OCI-LY3 (cell line): ENCODE measurements at regions not wholly inside any gene's neighbourhood (a gene's known extent, or its start where the extent isn't known, plus 50 kb on each side); places are given as distances from the start of the nearest gene placed in this dataset.

ENCODE experiments used
- EZH2phosphoT487 ChIP-seq: fragments of 200-600 bp; shearing (Covaris generic); IDR thresholded peaks from 2 replicates; pipeline ENCODE4 v1.6.1; 2018; ENCODE audit warnings: antibody characterized with exemption, mixed run types, low read depth
- TF ChIP-seq, protein P1 (sequence below): fragments of 200-600, 300-600 bp; sonication (generic); IDR thresholded peaks from 2 replicates; pipeline ENCODE4 v1.5.1; 2014; ENCODE audit warnings: antibody characterized with exemption, low read length, low read depth

DNA sequence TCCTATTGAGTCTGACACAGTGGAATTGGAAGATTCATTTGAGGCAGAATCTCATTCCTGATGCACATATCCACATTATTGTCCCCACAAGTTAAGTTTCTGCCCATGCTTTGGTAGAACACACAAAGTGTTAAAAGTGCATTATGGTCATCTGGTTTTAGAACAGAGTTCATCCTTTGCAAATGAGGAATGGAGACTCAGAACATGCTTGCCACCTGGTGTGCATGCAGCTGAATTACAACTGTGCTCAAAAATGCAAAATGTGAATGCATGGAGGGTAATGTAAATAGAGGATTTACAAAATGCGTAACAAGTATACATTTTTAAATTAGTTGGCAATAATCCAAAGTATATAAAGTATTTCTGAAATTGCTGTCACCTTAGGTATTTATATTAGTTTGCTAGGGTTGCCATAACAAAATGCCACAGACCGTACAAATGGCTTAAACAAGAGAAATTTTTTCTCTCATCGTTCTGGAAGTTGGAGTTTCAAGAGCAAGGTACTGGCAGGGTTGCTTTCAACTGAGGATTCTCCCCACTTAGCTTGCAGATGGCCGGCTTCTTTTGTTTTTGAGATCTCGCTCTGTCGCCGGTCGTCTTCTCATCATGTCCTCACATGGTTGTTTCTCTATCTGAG is 671.1 kb downstream of the TAF11L14 start:
- TF ChIP-seq, protein P1, sequence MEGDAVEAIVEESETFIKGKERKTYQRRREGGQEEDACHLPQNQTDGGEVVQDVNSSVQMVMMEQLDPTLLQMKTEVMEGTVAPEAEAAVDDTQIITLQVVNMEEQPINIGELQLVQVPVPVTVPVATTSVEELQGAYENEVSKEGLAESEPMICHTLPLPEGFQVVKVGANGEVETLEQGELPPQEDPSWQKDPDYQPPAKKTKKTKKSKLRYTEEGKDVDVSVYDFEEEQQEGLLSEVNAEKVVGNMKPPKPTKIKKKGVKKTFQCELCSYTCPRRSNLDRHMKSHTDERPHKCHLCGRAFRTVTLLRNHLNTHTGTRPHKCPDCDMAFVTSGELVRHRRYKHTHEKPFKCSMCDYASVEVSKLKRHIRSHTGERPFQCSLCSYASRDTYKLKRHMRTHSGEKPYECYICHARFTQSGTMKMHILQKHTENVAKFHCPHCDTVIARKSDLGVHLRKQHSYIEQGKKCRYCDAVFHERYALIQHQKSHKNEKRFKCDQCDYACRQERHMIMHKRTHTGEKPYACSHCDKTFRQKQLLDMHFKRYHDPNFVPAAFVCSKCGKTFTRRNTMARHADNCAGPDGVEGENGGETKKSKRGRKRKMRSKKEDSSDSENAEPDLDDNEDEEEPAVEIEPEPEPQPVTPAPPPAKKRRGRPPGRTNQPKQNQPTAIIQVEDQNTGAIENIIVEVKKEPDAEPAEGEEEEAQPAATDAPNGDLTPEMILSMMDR: peak; percentile 63
- no peak for TF ChIP-seq EZH2phosphoT487
